ENCODE measurements at regions not wholly inside any gene's neighbourhood (a gene's known extent, or its start where the extent isn't known, plus 50 kb on each side); places are given as distances from the start of the nearest gene placed in this dataset.
"Not testable (repeated sequence)": the region's sequence is repeated elsewhere in the genome, so short reads cannot be mapped to it uniquely, and the experiment has no call there.

DNA sequence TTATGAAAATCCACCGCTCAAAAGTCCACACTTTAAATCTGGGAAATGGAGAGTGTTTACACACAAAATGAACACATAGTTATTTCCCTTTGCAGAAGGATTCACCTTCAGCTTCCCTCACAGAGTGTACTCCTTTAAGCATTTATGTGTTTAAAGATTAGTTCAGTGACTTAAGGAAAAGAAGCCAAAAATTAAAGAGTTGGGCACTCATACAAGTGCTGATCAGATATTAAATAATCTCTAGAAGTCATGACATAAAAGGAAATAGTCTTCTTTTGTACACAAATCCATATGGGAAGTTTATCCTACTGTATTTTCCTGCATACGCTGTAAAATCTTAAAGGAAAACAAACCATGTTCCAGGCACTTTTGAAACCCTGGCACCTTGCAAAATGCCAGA is 174.2 kb downstream of the LNPK start:
- DNase-seq = no peak

DNA sequence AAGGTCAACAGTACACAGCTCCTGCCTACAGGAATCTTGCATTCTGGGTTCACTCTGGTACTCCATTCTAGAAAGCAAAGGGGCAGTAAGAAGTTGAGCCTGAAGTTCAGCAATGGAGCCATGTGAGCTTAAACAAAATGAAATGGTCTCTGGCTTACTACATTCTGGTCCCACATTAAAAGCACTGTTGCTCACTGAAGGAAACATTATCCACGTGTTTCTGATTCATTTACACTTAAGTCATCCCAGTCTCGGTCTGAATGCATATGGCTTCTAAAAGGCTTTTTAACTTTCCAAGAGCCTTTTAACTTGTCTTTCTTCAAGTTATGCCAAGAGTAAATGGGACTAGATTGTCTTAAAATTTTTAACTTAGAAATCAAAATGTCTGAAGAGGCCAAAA is 177.8 kb downstream of the LNPK start:
- no peak for DNase-seq

DNA sequence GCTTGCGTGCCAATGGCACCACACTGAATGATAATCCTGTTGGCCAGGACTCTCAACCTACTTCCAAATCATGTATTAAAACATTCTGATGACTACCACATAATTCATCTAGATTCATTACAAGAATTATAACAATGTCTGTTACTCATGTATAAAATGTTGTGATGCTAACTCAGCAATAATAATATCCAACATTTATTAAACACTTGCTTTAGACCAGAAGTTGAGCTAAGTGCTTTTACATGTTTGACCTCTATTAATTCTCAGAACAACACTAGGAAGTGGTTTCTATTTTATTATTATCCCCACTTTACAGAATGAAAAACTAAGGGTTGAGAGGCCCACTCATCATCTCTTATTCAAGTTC is 178.4 kb downstream of the LNPK start:
- DNase-seq = no peak

DNA sequence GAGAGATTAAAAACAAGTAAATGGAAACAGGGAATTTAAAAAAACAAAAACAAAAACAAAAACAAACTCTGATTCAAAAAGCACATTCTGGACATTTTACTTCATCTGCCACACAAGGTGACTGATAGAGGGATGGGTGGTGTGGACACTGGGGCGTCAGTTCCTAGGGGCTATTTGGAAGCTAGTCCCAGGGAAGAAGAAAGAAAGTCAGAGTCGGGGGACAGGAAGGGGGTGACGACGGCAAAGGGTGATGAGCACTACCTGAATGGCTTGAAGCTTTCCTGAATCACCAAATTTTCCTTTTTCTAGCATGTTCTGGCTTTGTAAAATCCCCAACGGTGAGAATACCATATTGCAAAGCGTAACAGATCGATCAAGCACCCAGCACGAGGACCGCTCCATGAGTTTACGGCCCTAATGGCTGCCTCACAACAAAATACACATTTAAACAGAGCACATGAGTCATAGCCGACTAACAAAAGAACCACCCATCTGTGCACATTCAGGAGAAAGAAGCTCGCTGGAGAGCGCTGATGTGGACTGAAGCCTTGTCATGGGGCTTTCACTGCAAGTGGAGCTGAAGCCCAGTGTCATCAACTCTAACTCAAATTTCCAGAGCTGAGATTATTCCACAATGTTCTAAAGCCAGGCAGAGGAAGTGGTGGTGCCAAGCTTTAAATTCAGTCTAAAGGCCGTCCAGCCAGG is 178.9 kb downstream of the LNPK start:
- DNase-seq = no peak

DNA sequence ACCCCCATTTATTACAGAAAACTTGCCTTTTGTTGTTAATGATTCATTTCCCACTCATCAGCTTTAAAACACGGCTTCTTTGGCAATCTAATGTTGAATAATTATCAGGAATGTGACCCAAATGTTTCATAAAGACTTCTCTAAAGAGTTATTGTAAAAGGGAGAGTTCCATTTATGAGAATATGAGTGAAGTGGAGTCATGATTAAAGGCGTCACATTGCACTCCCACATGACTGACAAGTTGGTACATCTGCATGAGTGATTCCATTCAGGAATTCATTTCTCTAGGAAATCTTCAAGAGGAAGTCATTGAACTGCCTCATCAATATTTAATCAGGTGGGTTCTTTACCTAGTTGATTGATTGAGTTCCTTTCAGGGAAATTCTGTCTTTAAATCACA is 184.8 kb downstream of the LNPK start:
- no peak for DNase-seq

DNA sequence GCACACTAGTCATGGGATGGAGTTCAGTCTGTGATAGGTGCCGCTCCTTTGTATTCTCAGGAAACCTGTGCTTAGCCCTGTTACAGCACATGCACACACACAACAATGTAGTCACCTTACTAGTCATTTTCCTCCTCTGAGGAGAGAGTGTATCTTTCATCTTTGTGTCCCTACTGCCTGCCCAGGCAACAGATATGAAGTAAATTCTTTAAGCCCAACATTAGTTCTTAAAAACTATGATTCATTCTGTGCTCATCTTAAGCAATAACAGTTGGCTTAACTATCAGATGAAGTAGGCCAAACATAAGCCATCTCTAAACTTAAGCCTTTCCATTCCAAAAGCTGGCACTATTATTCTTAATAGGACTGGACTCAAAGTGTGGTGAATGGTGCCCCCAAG is 186.5 kb downstream of the LNPK start:
- no peak for DNase-seq

DNA sequence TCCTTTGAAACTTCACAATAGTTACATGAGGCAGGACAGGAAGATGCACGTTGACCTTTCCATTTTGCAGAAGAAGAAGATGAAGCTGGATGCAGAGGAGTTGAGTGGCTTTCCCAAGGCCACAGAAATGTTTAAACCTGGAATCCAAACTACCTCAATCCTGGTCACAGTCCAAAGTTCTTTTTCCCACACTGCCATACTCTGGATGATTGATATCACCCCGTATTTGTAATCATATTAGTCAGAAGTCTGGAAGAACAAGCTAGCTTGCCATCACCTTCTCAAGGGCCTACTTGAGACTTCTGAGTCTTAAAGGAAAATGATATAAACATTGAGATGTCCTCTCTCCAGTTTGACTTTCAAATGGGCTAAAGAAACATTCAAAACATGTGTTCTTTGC is 190.1 kb downstream of the LNPK start:
- no peak for DNase-seq

DNA sequence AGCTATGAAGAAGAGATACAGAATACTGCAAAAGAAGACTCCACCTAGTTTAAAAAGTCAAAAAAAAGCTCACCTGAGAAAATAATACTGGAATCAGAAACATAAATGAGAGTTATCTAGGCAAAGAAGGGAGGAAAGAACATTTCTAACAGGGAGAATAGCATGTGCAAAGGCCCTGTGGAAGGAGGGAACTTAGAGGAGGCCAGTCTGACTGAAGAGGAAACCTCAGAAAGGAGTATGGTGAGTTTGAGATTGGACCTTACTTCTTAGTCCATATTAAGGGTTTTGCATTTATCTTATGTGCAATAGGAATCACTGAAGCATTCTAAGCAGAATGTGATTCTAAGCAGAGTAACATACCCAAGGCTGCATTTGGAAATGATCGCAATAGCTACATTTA is 193.2 kb downstream of the LNPK start:
- no peak for DNase-seq

DNA sequence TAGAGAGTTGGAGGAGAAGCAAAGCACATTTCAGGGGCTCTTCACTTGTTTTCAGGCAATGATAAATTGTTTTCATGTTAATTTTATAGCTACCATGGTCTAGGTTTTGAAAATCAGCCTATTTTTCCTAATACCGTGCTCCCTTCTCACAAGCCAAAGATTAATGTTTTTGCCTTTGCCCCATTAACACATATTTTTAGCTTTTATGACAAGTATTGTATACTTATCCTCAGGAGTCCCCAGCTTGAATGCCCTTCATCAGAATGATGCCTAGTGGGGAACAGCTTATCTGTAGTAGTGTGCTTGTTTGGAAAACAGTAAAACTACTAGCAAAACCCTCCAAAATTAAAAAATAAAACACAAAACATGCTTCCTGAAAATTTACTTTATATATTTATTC is 194.0 kb downstream of the LNPK start:
- DNase-seq = no peak

DNA sequence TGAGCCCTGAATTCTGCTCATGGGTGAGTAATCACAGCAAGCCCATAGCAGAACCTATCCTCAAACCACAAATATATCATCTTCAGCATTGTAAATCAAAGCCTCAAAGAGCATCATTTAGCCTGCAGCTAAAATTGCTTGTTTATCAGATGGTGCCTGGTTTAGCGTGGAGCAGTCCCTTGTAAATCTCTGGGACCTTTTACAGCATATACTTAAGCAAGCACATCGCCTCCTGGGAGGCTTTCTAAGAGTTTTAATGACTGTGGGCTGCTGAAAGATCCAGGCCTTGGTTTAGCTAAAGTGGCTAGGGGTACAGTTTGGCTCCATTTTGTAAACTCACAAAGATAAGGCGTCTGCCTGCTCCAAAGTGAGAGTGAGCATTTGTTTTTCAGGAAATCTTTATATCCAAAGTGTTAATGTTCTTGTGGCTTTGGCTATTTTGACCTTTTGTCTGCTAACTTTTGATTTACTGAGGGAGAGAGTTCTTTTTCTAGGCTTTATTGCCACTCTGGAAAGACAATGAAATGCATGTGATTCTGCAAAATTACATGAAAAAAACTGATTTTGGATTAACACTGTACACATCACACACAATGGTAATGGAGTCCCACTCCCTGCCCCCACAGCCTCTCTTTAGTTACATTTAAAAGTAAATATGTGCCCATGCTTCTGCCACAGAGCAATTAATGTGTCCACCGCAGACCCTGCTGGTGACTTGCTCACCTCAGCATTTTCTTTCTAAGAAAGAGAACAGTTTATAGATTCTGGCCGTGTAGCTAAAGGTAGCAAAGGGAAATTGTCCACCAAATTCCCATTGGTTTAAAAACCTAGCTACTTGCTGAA is 194.8 kb downstream of the LNPK start:
- no peak for DNase-seq

DNA sequence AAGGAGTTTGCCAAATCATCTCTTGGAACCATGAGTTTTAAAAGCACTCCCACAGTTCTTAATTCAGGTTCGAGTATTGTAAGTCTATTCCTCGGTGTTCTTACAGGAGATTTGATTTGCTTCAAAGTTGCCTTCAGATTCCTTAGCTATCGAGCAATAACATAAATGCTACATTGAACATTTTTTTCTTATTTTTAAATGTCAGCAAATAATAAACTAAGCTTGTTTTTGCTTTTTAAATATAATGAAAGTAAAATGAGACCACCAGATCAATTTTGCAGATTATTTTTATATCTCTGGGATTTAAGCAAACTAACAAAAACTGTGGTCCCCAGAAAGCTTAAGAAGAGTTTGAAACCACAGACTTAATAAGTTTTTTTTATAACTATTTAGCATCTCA is 195.5 kb downstream of the LNPK start:
- no peak for DNase-seq

DNA sequence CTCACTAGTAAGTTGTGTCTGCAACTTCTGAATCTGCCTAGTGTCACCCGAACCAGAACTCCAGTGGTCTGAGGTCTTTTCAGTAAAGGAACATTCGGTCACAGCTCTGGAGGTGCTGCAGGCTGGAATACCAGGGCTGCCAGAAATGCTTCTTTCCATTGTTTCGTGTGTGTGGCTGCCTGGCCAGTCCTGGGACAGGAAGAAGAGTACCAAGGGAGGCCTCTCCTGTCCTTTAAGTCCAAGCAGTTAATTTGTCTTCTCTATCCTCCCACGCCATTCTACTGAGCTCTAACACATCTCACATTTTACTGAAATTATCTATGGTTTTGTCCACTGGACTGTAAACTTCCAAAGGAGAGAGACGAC is 196.0 kb downstream of the LNPK start:
- DNase-seq = no peak

DNA sequence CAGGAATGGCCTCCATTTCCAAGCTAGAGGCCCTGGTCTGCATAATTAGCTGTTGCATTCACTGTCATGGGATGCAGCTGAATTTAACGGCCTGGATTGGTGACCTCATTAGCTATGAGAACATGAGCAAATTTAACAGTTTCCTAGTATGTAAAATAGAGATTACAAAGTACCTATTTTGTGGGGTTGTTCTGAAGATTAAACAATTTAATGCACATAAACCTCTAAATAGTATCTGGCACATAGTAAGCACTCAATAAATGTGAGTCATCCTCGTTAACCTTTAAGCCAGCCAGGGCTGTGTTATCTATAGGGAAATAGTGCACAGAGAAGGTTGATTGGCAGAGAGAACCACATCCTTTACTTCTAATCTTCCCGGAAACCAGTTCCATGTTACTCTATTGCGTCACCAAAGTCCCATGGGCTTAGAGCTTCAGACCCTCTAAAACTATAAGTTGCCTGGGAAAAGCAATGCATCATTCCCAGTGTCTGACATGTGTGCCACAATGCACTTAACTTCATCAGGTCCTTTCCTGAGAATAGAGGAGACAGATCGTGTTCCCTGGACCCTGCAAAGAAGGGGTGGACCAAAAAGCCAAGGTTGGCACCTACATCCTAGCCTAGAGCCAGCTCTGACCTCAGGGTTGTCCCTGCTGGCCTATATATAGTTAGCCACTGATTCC is 196.5 kb downstream of the LNPK start:
- DNase-seq = no peak

DNA sequence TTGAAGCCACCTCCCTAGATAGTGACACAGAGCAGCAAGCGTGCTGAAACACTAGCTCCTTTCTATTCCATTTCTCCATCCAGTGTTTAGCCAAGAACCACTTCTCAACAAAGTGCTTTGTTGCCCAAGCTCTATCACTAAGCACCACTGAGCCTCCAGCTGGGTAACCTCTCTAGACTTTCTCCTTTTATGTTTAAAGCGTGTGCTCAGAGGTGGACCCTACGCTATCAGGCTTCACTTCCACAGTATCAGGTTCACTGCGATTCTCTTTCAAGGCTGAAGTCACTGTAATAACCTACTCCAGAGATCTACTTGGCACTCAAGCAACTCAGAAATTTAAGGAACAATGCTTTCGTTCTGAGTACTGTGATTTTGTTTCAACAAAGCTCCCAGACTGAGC is 197.9 kb downstream of the LNPK start:
- no peak for DNase-seq

DNA sequence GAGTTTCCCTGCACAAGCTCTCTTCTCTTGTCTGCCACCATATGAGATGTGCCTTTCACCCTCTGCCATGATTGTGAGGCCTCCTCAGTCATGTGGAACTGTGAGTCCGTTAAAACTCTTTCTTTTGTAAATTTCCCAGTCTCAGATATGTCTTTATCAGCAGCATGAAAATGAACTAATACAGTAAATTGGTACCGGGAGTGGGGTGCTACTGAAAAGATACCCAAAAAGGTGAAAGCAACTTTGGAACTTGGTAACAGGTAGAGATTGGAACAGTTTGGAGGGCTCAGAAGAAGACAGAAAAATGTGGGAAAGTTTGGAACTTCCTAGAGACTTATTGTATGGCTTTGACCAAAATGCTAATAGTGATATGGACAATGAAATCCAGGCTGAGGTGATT is 205.6 kb downstream of the LNPK start:
- DNase-seq = not testable (repeated sequence)

DNA sequence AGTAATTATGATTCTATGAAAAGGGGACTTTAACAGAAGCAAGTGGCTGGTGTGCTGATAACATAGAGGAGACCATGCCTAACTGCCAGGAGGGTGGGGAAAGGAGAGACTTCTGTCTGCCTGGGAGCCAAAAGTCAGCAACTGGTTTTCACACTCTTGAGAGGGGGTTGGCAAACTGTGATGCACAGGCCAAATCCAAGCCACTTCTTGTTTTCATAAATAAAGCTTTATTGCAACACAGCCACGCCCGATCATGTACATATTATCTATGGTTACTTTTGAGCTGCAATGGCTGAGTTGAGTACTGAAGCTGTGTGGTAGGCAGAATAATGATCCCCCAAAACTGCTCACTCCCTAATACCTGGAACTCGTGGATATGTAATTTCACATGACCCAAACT is 208.4 kb downstream of the LNPK start:
- DNase-seq = no peak

DNA sequence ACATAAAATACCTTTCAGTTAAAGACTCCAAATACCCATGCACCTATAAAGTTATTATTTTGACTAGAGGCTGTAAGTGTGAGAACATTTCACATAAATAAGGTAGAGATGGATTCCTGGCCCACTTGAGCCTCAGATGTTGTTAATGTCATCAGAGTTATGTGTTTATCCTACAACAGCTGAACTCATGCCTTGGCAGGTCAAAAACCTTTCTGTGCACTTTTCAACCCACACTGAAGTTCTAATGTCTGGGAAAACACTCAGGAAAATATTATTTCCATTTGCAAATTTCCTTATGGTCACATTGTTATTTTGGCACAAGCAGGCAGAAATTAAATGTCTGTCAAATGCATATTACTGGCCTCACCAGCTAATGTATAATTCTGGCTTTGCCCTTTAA is 209.2 kb downstream of the LNPK start:
- no peak for DNase-seq

DNA sequence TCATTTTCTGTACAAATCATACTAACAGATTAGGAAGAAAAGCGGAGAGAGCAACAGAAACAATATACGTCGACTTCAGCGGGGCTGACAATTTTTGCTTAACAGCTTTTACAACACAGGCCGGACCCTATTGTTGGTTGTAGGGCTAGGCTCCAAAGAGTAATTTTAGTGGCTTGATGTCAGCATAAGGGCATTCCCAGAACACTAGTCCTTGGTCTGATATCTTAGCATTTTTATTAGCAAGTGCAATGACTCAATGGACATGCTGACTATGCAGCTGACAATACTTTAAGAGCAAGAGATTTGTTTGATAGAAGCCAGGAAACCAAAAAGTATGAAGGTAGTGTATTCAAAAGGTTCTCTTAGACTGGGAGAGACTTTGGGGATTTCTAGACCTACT is 209.9 kb downstream of the LNPK start:
- DNase-seq = no peak

DNA sequence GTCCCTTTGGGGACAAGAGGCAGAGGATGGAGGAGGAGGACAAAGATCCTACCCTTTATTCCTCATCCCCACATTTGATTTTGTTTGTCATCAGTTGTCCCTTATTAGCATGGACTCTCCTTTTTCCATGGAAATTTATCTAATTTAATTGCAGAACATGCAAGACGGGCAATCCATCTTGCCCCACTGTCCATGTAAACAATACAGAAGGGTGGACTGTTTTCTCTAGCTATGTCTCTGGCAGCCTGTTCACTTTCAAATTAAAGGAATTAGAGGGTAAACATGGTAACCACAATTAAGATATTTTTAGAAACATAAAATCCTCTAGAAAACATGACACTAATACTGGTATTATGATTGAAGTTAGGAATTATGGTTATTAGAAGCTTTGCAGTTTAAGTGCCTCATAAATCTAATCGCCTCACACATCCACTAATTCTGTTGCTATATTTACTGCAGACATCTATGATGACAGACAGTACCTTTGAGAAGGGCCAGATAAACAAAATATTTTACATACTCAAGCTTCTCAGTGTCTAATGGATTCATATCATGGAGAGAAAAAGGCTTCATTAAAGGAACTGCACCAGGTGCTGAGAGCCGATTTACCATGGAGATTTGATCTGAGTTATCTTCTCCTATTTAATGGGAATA is 215.5 kb downstream of the LNPK start:
- DNase-seq = no peak

DNA sequence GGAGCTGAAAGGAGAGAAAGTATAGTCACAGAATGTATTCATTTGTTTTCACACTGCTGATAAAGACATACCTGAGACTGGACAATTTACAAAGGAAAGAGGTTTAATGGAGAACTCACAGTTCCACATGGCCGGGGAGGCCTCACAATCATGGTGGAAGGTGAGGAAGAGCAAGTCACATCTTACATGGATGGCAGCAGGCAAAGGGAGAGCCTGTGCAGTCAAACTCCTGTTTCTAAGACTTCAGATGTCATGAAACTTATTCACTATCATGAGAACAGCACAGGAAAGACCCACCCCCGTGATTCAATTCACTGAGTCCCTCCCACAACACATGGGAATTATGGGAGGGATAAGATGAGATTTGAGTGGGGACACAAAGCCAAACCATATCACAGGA is 224.7 kb downstream of the LNPK start:
- not testable (repeated sequence) for DNase-seq

DNA sequence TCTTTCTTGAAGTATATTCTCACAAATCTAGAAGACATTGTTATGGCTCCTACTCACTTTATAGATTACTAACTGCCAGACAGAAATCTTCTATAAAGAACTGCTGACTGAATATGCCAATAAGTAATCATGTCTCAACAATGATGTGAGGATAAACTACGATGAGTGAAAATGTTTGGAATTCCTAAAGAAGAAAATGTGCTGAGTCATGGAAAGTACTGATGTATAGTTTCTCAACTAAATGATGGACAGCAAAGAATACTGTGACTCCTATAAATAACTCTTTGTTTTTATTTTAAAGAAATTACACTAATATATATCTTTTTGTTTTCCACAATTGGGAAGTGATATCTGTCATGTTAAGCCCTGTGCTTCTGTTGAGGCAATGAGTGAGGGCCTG is 232.9 kb downstream of the LNPK start:
- no peak for DNase-seq

DNA sequence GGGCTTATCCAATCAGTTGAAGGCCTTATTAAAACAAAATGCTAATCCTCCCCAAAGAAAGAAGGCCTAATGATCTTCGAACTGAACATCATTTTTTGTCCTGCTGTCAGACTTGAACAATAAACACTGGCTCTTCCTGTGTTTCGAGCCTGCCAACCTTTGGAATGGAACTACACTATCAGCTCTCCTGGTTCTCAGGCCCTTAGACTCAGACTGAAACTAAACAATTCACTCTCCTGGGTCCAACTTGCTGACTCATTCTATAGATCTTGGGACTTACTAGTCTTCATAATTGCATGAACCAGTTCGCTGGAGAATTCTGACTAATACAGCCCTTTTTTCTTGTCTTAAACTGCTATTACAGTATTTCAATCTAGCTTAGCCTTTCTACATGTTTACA is 235.2 kb downstream of the LNPK start:
- DNase-seq = no peak

DNA sequence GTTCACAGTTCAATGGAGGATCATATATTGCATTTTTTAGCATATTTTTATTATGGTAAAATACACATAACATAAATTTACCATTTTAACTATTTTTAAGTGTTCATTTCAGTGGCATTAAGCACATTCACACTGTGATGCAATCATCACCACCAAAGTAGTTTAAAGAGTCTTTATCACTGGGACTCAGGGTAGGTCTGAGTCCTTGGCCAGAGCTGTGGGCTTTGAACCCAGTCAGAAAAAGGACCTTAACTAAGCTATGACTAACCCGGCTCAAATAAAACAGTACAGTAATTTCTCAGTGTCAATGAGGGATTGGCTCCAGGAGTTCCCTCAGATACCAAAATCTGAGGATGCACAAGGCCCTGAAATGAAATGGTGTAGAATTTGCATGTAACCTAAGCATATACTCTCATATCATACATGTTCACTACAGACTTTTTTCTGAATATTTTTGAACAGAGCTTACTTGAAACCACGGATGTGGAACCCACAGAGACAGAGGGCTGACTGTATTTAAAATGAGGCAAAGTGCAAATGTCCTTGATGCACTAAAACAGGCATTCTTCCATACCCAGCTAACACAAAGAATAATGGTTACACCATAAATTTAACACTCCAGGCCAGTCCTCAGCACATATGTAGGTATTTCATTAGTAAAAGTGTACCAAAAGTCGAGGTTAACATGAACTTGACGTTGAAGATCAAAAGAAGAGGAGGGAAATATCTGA is 246.2 kb downstream of the LNPK start:
- no peak for DNase-seq
